Spleen (tissue), 7 donors: ENCODE measurements at regions not wholly inside any gene's neighbourhood (a gene's known extent, or its start where the extent isn't known, plus 50 kb on each side); places are given as distances from the start of the nearest gene placed in this dataset.

Experiments used
- CTCF ChIP-seq, 11 experiments: fragments of 200-600 bp in 7 of 11; fragments of 450-650 bp in 4 of 11; sonication (generic) in 4 of 11; IDR thresholded peaks in 8 of 11; conservative IDR thresholded peaks in 3 of 11; 1 replicate in 7 of 11; 2 replicates in 4 of 11; pipeline versions ENCODE4 v1.4.0 to v1.8.0; 2016 to 2021; ENCODE audit warnings: antibody characterized with exemption in 11 of 11, inconsistent platforms in 4 of 11, mild to moderate bottlenecking in 1 of 11
- POLR2A ChIP-seq, 3 donors: fragments of 450-650 bp; IDR thresholded peaks; one replicate each; pipeline ENCODE4 v1.5.1; 2017; ENCODE audit warnings: antibody characterized with exemption in 3 of 3, mild to moderate bottlenecking in 1 of 3
- donor health status: DM: no; HTN: no; CAD: no; lungs with moderate emphysema.
- donor health status: DM: no; HTN: no; CAD: no.
- donor health status: DM: no; HTN: no; CAD: no.

- no peak for TF ChIP-seq CTCF (IDR thresholded peaks at IDR 0.05 in 8 of 11, conservative IDR thresholded peaks at IDR 0.05 in 3 of 11)
- no peak for TF ChIP-seq POLR2A (IDR thresholded peaks at IDR 0.05)
Observed at GRCh38 chr3:103453152-103453551, 1018.3 kb downstream of the ZPLD1 start.
